HG03064 (cell line): ENCODE measurements at regions not wholly inside any gene's neighbourhood (a gene's known extent, or its start where the extent isn't known, plus 50 kb on each side); places are given as distances from the start of the nearest gene placed in this dataset.

ENCODE experiments used
- ATAC-seq: cut with Tn5 transposase; IDR thresholded peaks from one replicate; pipeline ENCODE4 v1.9.1; 2021; ENCODE audit warnings: low read depth; ENCODE audit not compliant: unreplicated experiment

- ATAC-seq: no peak
Observed at GRCh38 chr2:150631236-150631821, 143.9 kb upstream of the RND3 start.

DNA sequence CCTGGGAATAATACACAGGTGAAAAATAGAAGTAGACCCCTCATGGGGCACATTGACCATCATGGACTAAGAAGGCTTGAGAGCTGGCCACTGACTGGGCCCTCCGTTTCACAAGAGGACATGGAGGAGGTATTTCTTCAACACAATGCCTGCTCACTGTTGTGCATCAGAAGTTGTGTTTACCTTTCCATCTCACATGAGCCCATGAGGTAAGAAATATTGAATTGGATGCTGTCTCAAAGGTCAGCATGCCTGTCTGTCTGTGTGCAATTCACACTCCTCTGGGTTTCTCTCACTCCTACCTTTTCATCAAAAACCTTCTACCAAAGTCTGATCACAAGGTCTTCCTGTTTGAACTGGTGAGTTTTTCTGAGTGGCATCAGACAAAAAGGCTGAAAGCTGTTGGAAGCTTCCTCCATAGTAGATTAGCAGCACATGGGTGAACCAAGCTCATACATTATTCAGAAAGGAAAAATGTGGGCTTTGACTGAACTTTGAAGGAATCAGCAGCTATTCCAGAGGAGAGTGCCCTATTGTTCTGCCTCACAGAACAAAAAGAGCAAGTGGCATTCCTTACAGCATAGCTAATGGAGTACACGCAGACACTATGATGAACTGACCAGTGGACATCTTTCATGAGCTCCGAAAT lies 143.2 kb upstream of the RND3 start:
- no peak for ATAC-seq

- no peak for ATAC-seq
Observed at GRCh38 chr2:150627526-150627925, 140.1 kb upstream of the RND3 start.

GRCh38 chr2:150626934-150627411 lies 139.5 kb upstream of the RND3 start:
- no peak for ATAC-seq

DNA sequence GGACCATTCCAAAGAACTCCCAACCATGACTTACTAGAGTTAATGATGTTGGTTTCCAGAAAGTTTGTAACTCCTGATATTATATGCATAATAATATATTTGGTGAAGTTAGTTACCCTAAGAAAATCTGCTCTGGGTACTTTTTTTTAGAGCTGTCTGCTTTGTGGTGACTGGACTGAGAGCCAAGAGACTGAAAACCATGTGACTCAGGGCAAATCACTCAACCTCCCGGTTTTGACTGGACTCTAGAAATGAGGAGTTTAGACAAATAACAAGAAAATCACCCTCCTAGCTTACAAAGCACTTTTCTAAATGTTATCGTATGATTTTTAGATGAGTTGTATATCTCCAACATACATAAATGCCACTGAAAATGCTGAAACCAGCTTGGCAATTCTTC lies 138.3 kb upstream of the RND3 start:
- no peak for ATAC-seq

DNA sequence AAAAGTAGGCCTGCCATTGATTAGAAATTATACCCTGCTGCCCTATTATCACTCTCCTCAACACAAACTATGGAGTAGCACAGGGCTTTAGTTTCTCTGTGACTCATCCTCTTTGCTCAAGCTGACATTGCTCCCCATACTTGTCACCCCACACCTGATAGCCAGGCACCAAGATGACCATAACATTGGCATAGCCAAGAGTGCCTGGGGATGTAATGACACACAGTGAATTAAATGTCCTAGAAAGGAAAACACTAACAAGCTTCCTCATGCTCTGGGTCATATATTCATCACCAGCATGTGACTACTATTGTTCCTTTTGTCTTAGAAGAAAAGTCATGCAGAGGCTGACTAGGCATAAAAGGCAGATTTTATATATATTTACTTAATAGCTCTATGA lies 137.8 kb upstream of the RND3 start:
- no peak for ATAC-seq

DNA sequence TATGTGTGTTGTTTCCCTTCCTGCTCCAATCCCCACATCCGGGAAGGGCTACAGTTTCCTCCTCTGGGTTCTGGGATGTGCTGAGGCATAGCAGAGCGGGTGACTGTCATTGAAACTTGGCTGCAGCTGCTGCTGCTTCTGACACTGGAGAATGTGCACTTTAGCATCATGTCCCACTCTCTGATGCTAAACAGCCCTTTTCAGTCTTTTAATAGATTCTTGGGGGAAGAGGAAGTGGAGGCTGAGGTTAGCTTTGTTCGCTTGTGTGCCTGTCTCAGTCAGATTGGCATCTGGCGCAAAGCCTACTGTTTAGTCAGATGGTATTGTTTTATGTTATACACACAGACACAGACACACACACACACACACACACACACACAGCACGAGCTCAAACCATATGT lies 136.5 kb upstream of the RND3 start:
- no peak for ATAC-seq

DNA sequence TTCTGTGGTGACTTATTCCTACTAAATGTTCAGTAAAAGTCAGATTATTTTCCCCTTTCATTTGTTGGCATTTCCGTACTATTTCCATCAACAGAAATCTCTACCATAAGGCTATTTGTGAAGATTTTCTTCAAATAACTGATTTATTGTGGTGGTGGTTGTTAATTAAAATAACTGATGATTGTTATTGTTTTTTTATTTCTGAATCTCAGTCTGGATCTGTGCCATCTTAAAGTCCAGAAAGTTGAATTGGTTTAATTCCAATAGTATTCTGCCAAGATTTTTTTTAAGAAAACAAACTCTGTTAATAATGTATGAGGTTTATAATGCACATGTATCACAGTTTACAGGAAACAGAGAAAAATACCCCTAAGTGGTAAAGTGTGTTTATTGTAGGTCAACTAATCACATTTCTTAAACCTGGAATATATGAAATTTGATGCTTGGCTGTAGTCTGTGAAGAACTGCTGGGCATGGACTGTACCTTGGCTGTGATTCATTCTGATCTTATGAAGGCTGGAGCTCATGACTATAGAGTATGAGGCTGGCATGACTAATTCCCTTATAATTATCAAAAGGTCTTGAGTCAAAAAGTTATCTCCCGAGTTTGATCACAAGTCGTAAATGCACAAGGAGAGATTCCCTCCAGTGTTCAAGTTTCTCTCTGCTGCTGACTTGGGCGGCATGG lies 134.2 kb upstream of the RND3 start:
- no peak for ATAC-seq

- ATAC-seq: no peak
Observed at GRCh38 chr2:150620855-150621254, 133.4 kb upstream of the RND3 start.

GRCh38 chr2:150620416-150620815 lies 132.9 kb upstream of the RND3 start:
- ATAC-seq: no peak

DNA sequence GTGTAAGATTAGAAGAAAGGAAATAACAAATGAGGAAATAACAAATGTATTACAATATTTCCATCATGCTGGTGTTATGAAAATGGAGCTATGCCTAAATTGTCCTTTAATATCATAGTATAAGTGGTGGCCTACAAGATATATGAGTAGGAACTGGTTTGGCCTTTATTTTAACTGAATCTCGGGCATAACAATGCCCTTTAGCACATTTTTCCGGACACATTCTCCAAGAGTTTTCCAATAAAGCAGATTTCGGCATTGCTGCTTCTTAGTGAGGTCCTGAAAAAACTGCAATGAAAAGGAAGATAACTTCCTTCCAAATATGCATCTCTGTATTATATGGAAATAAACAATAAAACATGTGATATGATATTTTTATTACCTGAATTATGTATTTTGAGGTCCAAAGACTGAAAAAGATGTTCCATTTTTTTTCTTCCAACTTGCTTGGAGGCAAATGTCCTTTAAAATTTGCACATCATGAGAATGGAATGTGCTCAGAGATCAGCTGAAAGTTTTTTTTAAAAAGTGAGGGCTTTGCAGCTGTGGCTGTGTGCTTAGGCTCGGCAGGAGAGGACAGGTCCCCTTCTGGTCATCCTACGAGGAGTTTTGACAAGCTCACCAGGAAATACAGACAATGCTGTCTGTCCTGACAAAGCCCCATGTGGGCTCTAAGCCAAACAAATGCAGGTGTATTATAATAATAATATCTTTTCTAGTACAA lies 132.3 kb upstream of the RND3 start:
- no peak for ATAC-seq

DNA sequence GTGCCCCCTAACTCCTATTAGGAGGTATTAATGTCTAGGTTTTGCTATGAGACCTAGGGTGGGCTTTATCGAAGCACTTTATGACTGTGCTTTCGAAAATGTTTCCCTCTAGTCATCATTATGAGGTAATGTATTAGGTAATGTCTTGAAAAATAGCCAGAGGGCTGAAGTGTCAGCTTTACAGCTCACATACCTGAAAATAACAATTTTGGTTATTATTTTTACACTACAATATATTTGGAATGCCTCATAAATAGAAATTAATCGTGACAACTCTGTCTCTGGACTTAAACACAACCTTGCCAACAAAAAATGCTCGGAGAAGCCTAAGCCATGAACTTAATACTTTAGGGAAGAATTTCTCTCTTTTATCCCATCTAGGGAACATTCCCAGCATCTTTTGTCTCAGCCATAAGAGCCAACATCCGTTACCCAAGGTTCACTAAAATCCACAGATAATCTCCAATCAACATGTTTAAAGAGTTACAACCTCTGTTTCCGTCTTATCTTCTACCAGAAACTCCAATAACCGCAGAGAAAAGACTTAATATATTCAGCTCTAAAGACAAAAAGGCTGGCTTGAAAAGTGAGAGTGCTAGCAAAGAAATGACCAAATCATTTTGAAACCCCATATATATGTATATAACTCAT lies 130.9 kb upstream of the RND3 start:
- no peak for ATAC-seq

GRCh38 chr2:150617351-150617978 lies 130.0 kb upstream of the RND3 start:
- no peak for ATAC-seq

- ATAC-seq: no peak
Observed at GRCh38 chr2:150612957-150613710, 125.7 kb upstream of the RND3 start.

DNA sequence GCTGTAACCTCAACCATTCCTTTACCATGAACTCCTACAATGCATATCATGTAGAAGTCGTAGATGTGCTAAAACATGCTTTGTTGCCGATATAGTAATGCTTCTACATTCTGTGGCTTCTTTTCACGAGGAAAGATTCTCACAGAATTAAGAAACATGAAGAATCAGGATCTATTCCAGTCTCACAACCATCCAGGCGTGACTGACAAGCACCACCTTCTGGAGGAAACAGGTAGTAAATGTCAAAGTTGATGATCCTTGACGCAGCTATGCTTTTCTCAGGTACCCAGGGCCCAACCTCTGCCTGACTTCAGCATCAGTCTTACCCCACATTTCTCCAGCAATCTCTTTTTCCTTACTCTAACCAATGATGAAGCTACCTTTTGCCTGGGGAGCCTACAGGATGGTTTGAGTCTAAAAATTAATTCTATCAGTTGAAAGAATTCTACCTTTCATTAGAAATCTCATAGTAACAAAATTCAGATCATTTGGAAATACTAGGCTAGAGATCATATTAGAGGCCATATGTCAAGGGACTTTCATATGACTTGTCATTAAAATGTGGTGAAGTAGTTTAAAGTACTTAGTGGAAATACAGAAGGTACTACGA lies 123.3 kb upstream of the RND3 start:
- no peak for ATAC-seq

GRCh38 chr2:150609831-150610582 lies 122.5 kb upstream of the RND3 start:
- ATAC-seq: no peak

GRCh38 chr2:150608341-150608740 lies 120.9 kb upstream of the RND3 start:
- ATAC-seq: no peak

GRCh38 chr2:150607390-150607811 lies 119.9 kb upstream of the RND3 start:
- ATAC-seq: no peak
